OCI-LY1 (cell line): ENCODE measurements at regions not wholly inside any gene's neighbourhood (a gene's known extent, or its start where the extent isn't known, plus 50 kb on each side); places are given as distances from the start of the nearest gene placed in this dataset.

Experiments
- CTCF ChIP-seq: fragments of 200-600 bp; sonication (generic), shearing (Covaris generic); IDR thresholded peaks from 2 replicates; pipeline ENCODE4 v1.5.1; 2017; ENCODE audit warnings: mild to moderate bottlenecking, antibody characterized with exemption, low read length, moderate library complexity, mixed read lengths
- EZH2 ChIP-seq: fragments of 200-600 bp; sonication (generic), shearing (Covaris generic); IDR thresholded peaks from 2 replicates; pipeline ENCODE4 v1.8.0; 2017; ENCODE audit warnings: borderline replicate concordance, mixed run types, mild to moderate bottlenecking, antibody characterized with exemption, low read length, moderate library complexity, mixed read lengths

- no peak for TF ChIP-seq CTCF
- TF ChIP-seq EZH2 = no peak
Observed at GRCh38 chr6:28693751-28694443, 168.2 kb downstream of the GPX5 start.
